Central memory CD8-positive, alpha-beta T cell (primary cell): ENCODE measurements at regions not wholly inside any gene's neighbourhood (a gene's known extent, or its start where the extent isn't known, plus 50 kb on each side); places are given as distances from the start of the nearest gene placed in this dataset.
"Not testable (repeated sequence)": the region's sequence is repeated elsewhere in the genome, so short reads cannot be mapped to it uniquely, and the experiment has no call there.

Experiments
- ATAC-seq: fragments of 150-1000 bp; cut with Tn5 transposase; replicated peaks from 2 replicates; pipeline ENCODE4 v1.10.0; 2022; ENCODE audit warnings: mild to moderate bottlenecking, moderate FRiP score, moderate number of reproducible peaks; ENCODE audit not compliant: poor library complexity, severe bottlenecking; ENCODE audit errors: extremely low read depth
- DNase-seq, 2 donors: peaks; one replicate each; pipeline ENCODE4 v3.0.0; 2021; ENCODE audit warnings: low spot score in 2 of 2
- H3K27ac Mint-ChIP-seq: one replicate; pipeline ENCODE4 v1.8.0; 2022; ENCODE audit warnings: low read depth, mild to moderate bottlenecking, moderate library complexity, mixed read lengths
- H3K27me3 Mint-ChIP-seq: one replicate; pipeline ENCODE4 v1.8.0; 2022; ENCODE audit warnings: mixed read lengths
- H3K36me3 Mint-ChIP-seq: one replicate; pipeline ENCODE4 v1.8.0; 2022; ENCODE audit warnings: mild to moderate bottlenecking, moderate library complexity, mixed read lengths; ENCODE audit not compliant: insufficient read depth
- H3K4me1 Mint-ChIP-seq: one replicate; pipeline ENCODE4 v1.8.0; 2022; ENCODE audit warnings: mixed read lengths
- H3K4me3 Mint-ChIP-seq: one replicate; pipeline ENCODE4 v1.8.0; 2022; ENCODE audit warnings: mild to moderate bottlenecking, moderate library complexity, mixed read lengths
- H3K9me3 Mint-ChIP-seq: one replicate; pipeline ENCODE4 v1.8.0; 2022; ENCODE audit warnings: mixed read lengths

DNA sequence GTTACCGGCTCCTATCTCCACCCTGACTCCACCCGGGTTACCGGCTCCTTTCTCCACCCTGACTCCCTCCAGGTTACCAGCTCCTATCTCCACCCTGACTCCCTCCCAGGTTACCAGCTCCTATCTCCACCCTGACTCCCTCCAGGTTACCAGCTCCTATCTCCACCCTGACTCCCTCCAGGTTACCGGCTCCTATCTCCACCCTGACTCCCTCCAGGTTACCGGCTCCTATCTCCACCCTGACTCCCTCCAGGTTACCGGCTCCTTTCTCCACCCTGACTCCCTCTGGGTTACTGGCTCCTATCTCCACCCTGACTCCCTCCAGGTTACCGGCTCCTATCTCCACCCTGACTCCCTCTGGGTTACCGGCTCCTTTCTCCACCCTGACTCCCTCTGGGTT is 97.9 kb upstream of the RBM19 start:
- H3K36me3 Mint-ChIP-seq, DNase-seq, H3K9me3 Mint-ChIP-seq, H3K27ac Mint-ChIP-seq, ATAC-seq, H3K4me1 Mint-ChIP-seq, H3K4me3 Mint-ChIP-seq: not testable (repeated sequence)
- H3K27me3 Mint-ChIP-seq, result peaks cover 24% of the 10 kb centered on the region

DNA sequence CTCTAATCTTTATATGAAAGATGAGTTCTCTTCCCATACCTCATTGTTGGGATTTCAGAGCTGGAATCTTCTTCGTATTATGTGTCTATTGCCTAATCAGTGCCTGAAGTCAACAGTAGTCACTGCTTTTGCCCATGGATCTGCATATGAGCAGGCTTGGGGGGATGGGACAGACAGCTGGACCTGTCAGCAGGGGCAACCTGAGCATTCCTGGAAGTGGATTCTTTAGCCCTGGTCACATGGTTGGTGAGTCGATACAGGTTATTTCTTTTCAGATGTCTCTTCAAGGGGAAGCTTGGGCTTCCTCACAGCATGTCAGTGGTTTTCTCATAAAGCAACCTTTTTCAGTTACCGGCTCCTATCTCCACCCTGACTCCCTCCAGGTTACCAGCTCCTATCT is 97.3 kb upstream of the RBM19 start:
- no peak overlapping the region for H3K27ac Mint-ChIP-seq
- peaks cover 24% of the 10 kb centered on the region for H3K27me3 Mint-ChIP-seq
- no peak for ATAC-seq

DNA sequence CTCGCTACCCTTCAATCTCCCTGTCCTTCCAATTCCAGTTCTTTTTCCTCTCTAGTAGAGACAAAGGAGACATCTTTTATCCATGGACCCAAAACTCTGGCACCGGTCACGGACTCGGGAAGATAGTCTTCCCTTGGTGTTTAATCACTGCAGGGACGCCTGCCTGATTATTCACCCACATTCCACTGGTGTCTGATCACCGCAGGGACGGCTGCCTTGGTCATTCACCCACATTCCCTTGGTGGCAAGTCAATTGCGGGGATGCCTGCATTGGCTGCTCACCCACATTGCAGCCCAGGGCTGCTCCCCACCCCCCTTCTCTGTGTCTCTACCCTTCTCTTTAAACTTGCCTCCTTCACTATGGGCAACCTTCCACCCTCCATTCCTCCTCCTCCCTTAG is 90.2 kb upstream of the RBM19 start:
- not testable (repeated sequence) for H3K4me1 Mint-ChIP-seq, ATAC-seq, H3K4me3 Mint-ChIP-seq, DNase-seq, H3K27me3 Mint-ChIP-seq, H3K27ac Mint-ChIP-seq, H3K9me3 Mint-ChIP-seq, H3K36me3 Mint-ChIP-seq

More for the DNA sequence above, 97.3 kb upstream of the RBM19 start:
- H3K4me3 Mint-ChIP-seq, result no peak overlapping the region
- H3K9me3 Mint-ChIP-seq, result no peaks in the 10 kb centered on the region
- H3K36me3 Mint-ChIP-seq, result no peaks in the 10 kb centered on the region
- H3K4me1 Mint-ChIP-seq, result no peaks in the 10 kb centered on the region
- no peak for DNase-seq

DNA sequence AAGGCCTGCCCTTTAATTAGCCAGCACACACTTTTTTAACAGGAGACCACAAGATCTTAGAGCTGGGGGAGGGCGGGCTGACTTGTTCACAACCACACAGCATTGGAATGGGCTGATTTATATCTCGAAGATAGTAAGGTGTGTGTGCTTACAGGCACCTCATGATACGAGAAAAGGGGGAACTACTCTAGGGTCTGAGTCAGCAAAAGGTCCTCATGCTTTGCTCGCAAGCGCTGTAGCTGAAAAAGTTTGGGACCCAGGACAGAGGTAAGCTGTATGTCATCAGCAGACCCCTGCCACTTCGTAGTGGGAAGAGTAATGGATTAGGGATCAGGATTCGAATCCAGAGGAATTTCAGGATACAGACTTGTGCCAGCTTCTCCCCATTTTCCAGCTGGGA is 88.9 kb upstream of the RBM19 start:
- Mint-ChIP-seq H3K27ac (no peak overlapping the region), H3K9me3 (no peaks in the 10 kb centered on the region), H3K4me3 (no peak overlapping the region), H3K4me1 (no peaks in the 10 kb centered on the region), H3K36me3 (no peaks in the 10 kb centered on the region), H3K27me3 (no peaks in the 10 kb centered on the region)
- DNase-seq (no peak), ATAC-seq (no peak)

DNA sequence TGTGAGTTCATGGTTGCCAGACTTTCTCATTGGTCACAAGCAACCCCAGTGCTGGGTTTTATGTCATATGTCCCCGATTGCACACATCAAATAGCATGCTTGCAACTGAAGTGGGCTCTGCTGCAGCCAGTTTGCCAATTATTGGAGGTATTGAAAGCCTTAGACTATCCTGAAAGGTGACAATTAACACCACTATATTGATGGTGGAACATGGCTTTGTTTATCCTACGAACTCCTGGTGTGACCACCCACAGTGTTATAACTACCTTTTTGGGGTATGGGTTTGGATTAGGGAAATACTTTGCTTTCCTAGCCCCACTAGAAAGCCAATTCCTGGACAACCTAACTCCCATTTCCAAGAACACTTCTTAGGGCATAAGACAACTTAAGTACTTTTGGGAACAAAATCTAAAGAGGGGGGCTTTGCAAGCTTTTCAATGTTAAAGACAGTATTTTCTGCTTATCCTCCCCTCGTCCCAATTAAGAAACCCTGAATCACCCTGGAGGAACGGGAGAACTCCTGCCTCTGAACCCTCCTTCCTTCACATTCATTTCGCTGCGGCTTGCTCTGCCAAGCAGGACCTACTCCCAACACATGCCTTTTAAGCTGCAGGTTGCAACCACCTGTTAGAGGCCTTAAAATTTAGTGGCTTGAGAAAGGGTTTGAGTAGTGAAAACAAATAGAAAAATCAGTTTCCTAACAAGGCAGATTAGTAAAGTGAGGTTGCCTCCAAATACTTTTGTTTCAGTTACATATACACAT is 80.3 kb upstream of the RBM19 start:
- ATAC-seq (no peak), DNase-seq (no peak)
- Mint-ChIP-seq H3K27ac (no peak overlapping the region), H3K4me1 (no peaks in the 10 kb centered on the region), H3K36me3 (no peaks in the 10 kb centered on the region), H3K27me3 (peaks cover 10% of the 10 kb centered on the region), H3K4me3 (no peak overlapping the region), H3K9me3 (peaks cover 5% of the 10 kb centered on the region)

DNA sequence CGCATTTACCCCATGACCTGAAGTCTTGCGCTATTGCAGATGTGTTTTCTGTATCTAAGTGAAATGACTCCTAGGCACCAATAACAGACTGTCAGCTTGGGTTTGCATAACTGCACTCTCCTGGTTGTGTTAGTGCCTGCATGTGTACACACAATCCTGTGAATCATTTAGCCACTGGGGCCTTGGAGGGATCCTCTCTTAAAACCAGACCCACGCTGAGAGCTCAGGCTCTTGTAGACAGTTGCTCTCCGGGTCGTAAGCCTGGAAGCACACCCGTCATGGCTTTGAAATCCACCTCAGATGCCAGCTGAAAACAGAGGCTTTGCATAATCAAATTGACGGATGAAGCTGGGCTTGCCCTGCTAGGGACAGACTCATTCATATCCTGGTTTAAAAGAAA is 79.2 kb upstream of the RBM19 start:
- no peak for ATAC-seq
- no peaks in the 10 kb centered on the region for H3K36me3 Mint-ChIP-seq
- H3K27ac Mint-ChIP-seq, result no peak overlapping the region
- H3K4me1 Mint-ChIP-seq, result no peaks in the 10 kb centered on the region
- H3K4me3 Mint-ChIP-seq, result no peak overlapping the region
- peaks cover 5% of the 10 kb centered on the region for H3K9me3 Mint-ChIP-seq
- peaks cover 10% of the 10 kb centered on the region for H3K27me3 Mint-ChIP-seq
- no peak for DNase-seq

DNA sequence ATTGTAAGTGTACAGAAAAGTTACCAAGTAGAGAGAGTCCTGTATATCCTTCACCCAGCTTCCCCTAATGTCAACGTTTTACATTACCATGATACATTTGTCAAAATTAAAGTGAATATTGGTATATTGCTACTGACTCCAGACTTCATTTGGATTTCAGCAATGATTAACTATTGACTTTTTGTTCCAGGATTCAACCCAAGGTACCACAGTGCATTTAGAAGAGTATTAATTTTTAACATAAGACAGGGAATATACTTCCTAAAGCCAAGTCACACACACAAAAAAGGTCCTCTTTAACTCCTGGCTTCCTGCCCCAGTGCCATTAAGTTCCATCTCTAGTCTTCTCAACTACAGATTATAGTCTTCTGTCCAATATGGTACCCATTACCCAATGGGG is 75.5 kb upstream of the RBM19 start:
- no peaks in the 10 kb centered on the region for H3K36me3 Mint-ChIP-seq
- ATAC-seq, result no peak
- no peak overlapping the region for H3K27ac Mint-ChIP-seq
- H3K27me3 Mint-ChIP-seq, result peaks cover 26% of the 10 kb centered on the region
- H3K4me3 Mint-ChIP-seq, result no peak overlapping the region
- no peak for DNase-seq
- H3K4me1 Mint-ChIP-seq, result no peaks in the 10 kb centered on the region
- no peaks in the 10 kb centered on the region for H3K9me3 Mint-ChIP-seq

DNA sequence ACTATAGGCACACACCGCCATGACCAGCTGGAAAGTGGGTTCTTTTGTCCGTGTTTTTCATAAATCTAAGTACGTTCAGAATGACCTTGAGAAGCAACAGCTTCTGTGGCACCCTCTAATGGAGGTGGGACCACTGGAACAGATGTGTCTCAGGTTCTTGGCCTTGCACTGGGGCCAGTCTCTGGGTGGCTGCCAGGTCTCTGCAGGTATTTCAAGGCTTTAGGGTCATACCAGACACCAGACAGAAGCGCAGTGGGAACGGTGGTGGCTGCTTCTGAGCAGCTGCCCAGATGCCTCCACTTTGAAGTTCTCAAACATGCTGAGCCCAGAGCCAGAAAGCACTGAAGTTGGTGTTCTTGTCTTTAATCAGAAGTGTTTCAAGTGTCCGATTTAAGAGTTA is 75.0 kb upstream of the RBM19 start:
- no peak overlapping the region for H3K4me3 Mint-ChIP-seq
- H3K36me3 Mint-ChIP-seq, result no peaks in the 10 kb centered on the region
- no peak overlapping the region for H3K27ac Mint-ChIP-seq
- no peaks in the 10 kb centered on the region for H3K9me3 Mint-ChIP-seq
- DNase-seq (no peak), ATAC-seq (no peak)
- H3K4me1 Mint-ChIP-seq, result no peaks in the 10 kb centered on the region
- peaks cover 31% of the 10 kb centered on the region for H3K27me3 Mint-ChIP-seq

DNA sequence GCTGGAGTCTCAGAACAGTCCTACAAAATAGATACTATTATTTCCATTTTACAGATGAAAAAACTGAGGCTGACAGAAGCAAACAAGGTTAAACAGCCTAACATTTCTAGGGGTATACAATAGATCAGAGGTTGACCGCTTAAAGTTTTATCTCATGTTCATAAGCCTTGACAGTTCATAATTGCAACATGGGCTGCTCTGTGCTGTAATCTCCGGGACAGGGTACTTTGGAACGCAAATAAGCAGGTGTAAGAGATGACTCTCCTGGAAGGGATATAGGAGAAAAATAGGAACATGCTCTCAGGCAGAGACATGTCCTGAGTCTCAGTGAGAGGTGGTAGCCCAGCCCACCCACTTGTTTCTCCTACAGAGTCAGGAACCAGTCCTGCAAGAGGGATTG is 72.8 kb upstream of the RBM19 start:
- Mint-ChIP-seq H3K4me3 (no peak overlapping the region), H3K27ac (no peak overlapping the region), H3K4me1 (no peaks in the 10 kb centered on the region), H3K36me3 (no peaks in the 10 kb centered on the region), H3K27me3 (peaks cover 41% of the 10 kb centered on the region), H3K9me3 (no peaks in the 10 kb centered on the region)
- ATAC-seq, result no peak
- DNase-seq, result no peak

DNA sequence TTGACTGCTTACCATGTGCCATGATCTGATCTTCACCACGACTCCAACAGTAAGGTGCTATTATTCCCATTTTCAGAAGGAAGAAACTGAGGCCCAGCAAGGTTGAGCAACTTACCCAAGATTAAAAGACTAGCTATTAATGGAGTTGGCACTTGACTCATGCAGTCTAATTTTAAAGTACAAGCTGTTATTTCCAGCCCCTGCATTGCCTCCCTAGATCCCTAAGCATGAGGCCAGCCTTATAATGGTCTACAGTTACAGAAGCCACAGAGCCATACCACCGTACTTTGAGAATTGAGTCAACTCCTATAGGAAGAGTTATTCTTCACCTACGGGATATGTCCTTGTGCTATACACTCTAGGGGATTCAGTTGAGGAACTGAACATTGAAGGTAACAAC is 66.7 kb upstream of the RBM19 start:
- no peak for ATAC-seq
- Mint-ChIP-seq H3K27me3 (peaks cover 36% of the 10 kb centered on the region), H3K27ac (no peak overlapping the region)

DNA sequence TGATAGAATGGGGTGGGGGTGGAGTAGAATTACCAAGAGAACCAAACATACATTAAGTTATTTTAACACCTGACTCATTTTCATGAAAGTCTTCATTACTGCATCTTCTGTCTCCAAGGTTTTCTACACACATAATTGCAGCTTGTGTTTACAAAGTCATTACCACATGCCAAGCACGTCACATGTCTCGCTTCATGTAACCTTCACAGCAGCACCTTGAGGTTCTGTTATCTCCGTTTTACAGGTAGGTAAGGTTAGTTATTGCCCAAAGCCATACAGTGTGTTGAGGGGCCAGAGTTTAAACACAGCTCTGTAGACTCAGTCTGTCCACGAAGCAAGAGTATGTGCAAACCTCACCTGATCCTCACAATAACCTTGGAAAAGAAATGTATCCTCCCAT is 64.3 kb upstream of the RBM19 start:
- no peak overlapping the region for H3K27ac Mint-ChIP-seq
- H3K4me1 Mint-ChIP-seq, result no peaks in the 10 kb centered on the region
- peaks cover 2% of the 10 kb centered on the region for H3K36me3 Mint-ChIP-seq
- DNase-seq (no peak), ATAC-seq (no peak)
- H3K9me3 Mint-ChIP-seq, result no peaks in the 10 kb centered on the region
- H3K27me3 Mint-ChIP-seq, result peaks cover 36% of the 10 kb centered on the region
- no peak overlapping the region for H3K4me3 Mint-ChIP-seq

More for the DNA sequence above, 66.7 kb upstream of the RBM19 start:
- Mint-ChIP-seq H3K9me3 (no peaks in the 10 kb centered on the region), H3K4me3 (no peak overlapping the region), H3K36me3 (peaks cover 2% of the 10 kb centered on the region), H3K4me1 (no peaks in the 10 kb centered on the region)
- DNase-seq, result no peak

DNA sequence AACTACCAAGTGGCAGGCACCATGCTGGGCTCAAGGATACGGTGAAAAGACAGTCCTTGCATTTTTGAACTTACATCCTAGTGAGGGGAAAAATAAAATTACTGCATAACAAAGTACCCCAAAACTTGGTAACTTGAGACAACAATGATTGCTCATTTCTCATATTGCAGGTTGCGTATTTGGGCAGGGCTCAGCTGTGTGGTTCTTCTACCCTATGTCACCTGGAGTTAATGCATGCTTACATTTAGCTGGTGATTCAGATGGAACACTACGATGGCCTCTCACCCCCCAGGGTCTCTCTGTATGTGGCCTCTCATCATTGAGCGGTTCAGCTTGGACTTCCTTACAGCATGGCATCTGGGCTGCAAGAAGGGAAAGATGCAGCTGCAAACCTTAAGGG is 60.7 kb upstream of the RBM19 start:
- H3K36me3 Mint-ChIP-seq, result peaks cover 2% of the 10 kb centered on the region
- peaks cover 40% of the 10 kb centered on the region for H3K27me3 Mint-ChIP-seq
- H3K9me3 Mint-ChIP-seq, result no peaks in the 10 kb centered on the region
- H3K4me3 Mint-ChIP-seq, result no peak overlapping the region
- no peak for ATAC-seq
- DNase-seq, result no peak
- no peaks in the 10 kb centered on the region for H3K4me1 Mint-ChIP-seq
- H3K27ac Mint-ChIP-seq, result no peak overlapping the region

DNA sequence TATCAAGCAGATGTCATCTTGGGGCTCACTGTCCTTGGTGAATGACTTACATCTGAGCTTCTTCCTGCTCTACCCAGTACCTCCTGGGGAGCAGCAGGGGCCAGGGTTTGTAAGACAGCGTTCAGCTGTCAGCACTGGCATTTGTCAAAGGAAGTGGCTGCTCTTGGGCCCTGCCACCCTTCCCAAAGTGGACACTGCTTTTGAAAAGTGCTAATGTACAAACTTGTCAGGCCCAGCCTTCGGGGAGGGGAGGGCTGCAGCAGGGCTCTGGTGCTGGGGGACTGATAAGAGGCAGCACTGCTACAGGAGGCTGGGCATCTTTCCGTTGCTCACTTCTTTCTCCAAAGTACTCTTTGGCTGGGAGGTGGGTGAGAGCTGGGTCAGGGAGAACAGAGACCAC is 59.8 kb upstream of the RBM19 start:
- Mint-ChIP-seq H3K27ac (no peak overlapping the region), H3K4me3 (no peak overlapping the region), H3K27me3 (peaks cover 44% of the 10 kb centered on the region), H3K4me1 (no peaks in the 10 kb centered on the region), H3K36me3 (no peaks in the 10 kb centered on the region), H3K9me3 (no peaks in the 10 kb centered on the region)
- ATAC-seq (no peak), DNase-seq (no peak)
